HG02973 (cell line): ENCODE measurements at regions not wholly inside any gene's neighbourhood (a gene's known extent, or its start where the extent isn't known, plus 50 kb on each side); places are given as distances from the start of the nearest gene placed in this dataset.

Experiments used
- ATAC-seq: cut with Tn5 transposase; IDR thresholded peaks from one replicate; pipeline ENCODE4 v1.9.1; 2021; ENCODE audit warnings: moderate library complexity; ENCODE audit not compliant: unreplicated experiment

GRCh38 chr17:68749349-68750207 lies 148.4 kb upstream of the FAM20A start:
- ATAC-seq, result no peak

DNA sequence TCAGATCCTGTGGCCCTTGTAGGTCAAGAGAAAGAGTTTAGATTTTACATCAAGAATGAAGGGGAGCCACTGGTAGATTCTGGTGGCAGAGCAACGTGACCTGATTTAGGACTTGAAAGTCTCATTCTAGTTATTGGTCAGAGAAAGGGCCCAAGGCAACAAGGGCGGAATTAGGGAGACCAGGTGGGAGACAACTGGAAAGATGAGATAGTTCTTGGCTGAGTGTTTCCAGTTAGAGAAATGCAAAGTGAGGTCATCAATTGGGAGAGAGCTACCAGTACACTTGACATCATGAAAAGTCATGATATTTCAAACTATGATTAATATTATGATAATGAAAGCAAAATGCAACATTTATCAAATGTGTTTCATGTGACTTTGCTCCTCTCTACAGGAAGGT lies 147.2 kb upstream of the FAM20A start:
- ATAC-seq, result no peak

- ATAC-seq, result no peak
These were observed 139.6 kb upstream of the FAM20A start for GRCh38 chr17:68740555-68741447.

GRCh38 chr17:68737761-68738443 lies 136.7 kb upstream of the FAM20A start:
- ATAC-seq, result no peak

DNA sequence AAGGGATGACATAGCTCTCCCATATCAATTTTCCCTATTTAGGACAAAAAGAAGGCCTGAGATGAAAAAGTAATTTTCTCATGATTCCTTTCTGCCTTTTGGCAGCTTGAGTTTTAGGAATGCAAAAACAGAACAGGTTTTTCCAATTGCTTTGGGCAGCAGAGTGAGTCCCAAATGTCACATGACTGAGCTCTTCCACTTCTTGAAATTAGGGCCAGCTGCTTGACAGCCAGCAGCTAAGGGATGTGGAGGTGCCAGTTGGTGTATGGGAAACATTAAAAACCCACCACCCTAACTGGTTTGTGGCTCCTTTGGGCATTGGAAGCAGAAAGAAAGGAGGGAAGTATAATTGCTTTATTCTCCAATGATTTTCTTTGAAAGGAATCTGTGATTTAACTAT lies 133.8 kb upstream of the FAM20A start:
- no peak for ATAC-seq

GRCh38 chr17:68734187-68734900 lies 133.2 kb upstream of the FAM20A start:
- ATAC-seq, result no peak

DNA sequence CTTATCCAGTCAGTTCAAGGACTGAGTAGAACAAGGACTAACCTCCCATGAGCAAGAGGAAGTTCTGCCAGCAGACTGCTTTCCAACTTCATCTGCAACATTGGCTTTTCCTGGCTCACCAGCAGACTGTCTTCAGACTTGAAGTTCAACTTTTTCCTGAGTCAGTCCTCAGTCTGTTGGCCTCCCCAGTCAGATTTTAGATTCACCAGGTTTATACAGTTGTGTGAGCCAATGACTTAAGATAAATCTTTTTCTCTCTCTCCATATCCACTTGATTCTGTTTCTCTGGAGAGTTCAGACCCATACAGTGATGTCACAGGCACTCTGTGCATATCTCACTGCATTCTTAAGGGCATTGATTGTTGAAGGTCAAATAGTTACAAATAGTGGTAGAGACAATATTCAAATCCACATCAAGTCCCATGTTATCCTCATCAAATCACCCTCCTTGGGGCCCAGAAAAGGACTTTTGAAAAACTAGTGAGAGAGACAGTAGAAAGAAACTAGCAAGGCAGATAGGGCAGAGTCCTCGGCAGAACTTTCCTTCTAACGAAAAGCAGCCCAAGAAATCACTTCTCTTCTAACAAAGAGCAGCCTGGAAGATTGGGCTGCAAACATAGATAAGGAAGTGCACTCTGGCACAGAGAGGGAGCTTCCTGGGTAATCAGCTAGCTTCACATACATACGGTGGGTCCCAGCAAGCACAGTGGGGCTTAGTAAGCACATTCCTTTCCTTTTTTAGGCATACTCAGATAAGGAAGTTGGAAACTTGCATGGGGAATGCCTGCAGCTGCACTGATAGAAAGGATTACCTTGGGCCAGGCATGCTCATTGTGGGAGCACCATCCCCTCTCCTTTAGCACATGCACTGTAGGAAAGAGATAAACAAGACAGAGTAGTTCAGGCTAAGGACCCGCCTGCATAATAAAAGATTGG lies 132.3 kb upstream of the FAM20A start:
- no peak for ATAC-seq

DNA sequence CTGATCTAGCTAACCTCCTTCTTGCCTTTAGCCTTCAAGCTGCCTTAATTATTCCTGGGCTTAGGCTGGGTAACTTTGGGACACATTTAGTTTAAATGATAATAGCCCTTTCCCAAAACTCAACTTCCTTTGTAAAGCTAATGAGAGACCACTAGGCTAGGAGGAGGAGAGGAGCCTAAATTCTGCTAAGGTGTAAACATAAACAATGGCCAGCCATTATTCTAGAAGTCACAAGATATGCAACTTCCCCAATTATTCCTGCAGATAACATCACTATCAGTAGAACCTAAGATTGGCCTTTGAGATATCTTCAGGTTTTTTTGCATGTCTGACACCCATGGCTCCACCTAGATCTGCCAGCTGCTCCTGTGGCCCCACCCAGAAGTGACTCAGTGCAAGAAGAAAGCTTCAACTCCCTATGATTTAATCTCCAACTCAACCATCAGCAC lies 131.2 kb upstream of the FAM20A start:
- ATAC-seq, result no peak

DNA sequence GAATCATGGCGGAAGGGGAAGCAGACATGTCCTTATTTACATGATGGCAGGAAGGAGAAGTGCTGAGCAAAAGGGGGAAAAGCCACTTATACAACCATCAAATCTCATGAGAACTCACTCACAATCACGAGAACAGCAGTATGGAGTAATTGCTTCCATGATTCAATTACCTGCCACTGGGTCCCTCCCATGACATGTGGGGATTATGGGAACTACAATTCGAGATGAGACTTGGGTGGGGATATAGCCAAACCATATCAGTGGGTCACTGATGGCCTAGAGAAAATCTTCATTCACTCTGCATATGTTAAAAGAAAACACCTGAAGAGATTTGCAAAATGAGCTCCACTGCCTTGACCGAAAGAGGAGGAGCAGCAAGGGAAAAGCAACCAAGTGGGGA lies 130.3 kb upstream of the FAM20A start:
- no peak for ATAC-seq

GRCh38 chr17:68719431-68719830 lies 118.3 kb upstream of the FAM20A start:
- no peak for ATAC-seq

GRCh38 chr17:68718926-68719325 lies 117.8 kb upstream of the FAM20A start:
- no peak for ATAC-seq

DNA sequence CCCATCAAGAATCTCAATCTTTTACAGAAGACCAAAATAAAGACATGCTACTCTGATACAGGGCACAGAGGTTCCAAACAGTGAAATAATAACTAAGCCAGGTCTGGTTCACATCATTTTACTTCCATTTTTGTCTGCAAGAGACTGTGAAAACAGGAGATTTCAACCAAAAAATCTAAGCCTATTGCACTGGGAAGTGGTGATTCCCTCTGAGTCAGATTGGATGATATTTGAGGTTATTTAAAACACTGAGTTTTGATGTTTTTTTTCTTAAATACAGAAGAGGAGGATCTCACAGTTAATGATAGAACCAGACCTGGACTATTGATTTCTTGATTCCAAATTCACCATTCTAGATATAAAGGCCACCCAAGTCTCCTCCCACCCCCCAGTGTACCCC lies 117.3 kb upstream of the FAM20A start:
- ATAC-seq, result no peak

DNA sequence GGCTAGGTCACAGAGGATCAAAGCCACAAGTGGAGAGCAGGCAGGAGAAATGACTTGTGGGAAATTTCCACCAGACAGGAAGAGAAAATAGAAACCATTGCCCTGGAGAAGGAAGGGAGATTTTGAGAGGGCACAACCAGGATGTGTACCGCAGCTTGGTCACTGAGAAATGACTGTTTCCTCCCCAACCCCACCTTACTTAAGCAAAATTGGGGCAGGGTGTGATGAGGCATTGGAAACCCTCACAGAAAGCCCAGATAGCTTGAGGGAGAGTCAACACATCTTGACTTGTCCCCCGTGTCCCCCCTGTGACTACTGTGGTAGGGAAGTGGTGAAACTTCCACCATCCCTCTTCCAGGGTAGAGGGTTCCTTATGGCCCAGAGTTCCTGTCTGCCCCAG lies 113.5 kb upstream of the FAM20A start:
- no peak for ATAC-seq

DNA sequence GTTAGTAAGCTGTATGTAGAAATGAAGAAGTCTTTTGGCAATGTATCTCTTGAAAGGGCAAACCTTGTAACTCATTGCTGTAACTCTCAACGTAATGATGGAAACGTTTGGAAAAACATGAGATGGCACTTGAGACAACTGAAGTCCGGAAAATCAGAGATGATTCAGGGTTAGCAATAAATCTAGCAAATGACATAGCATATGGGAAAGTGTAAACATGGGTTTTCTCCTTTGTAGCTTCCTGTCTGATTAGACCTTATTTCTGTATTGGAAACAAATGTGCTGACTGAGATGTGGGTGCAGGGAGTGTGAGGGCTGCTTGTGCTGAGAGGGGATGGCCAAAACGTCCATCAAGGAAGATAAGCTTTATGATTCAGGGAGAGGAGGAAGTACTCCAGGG lies 110.7 kb upstream of the FAM20A start:
- no peak for ATAC-seq

DNA sequence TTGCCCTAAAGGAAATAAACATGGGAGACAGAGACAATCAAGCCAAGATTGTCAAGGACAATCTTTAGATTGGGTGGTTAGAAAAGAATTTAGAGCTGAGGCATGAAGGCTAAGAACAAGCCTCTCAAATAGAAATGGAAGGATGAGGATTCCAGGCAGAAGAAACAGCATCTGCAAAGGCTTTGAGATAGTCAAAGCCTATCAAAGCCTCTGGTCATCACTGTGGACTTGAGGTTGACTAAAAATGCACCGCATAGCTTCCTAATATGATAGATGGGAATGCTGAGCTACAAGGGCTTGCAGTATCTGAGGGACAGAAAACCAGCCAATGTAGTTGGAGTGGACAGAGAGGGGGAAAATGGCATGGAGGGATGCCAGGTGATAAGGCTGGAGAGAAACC lies 109.8 kb upstream of the FAM20A start:
- ATAC-seq, result no peak

DNA sequence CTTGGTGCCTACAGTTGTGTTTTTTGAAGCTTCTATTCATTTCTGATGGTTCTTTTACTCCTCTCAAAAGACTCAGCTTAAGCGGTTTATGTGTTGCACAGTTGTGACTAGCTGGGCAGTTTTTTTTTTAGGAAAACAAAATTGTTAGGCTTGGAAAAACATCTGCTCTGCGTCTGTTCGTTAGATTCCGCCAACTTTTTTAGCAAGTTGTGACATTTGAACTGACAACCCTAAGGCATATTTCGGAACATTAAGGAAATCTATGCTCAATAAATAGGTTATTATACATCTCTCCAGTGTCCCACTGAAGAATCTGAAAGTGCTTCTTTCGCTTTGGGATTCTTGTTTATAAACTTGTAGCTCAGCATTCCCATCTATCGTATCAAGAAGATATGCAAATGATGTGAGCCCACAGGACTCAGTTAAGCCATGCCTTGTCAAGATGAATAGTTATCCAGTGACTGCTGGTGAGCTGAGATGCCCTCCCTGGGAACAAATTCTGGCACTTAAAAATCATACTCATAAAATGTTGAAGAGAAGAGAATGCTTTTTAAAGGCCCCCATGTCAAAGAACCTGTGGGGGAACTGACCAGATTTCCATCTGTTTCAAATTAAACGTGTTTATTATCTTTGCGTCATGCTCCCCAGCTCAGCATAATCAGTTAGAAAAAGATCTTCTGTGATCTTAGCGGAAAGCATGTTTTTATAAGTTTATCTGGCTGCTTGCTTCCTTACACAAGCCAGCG lies 109.0 kb upstream of the FAM20A start:
- ATAC-seq, result no peak

GRCh38 chr17:68709461-68709860 lies 108.3 kb upstream of the FAM20A start:
- ATAC-seq, result no peak

- ATAC-seq, result no peak
These were observed 105.9 kb upstream of the FAM20A start for GRCh38 chr17:68707031-68707430.

GRCh38 chr17:68706356-68706920 lies 105.3 kb upstream of the FAM20A start:
- no peak for ATAC-seq
